GM18508 (cell line): ENCODE measurements at regions not wholly inside any gene's neighbourhood (a gene's known extent, or its start where the extent isn't known, plus 50 kb on each side); places are given as distances from the start of the nearest gene placed in this dataset.
"Not testable (repeated sequence)": the region's sequence is repeated elsewhere in the genome, so short reads cannot be mapped to it uniquely, and the experiment has no call there.

Source experiments
- ATAC-seq: cut with Tn5 transposase; IDR thresholded peaks from one replicate; pipeline ENCODE4 v1.9.1; 2021; ENCODE audit warnings: moderate number of reproducible peaks; ENCODE audit not compliant: insufficient read depth, unreplicated experiment

- ATAC-seq: no peak
Observed at GRCh38 chr22:17318817-17319216, 50.4 kb upstream of the CECR2 start.

- ATAC-seq: no peak
Observed at GRCh38 chr22:17315310-17315709, 54.0 kb upstream of the CECR2 start.

- no peak for ATAC-seq
Observed at GRCh38 chr22:17314487-17314886, 54.8 kb upstream of the CECR2 start.

- no peak for ATAC-seq
Observed at GRCh38 chr22:17313626-17314025, 55.6 kb upstream of the CECR2 start.

- ATAC-seq: no peak
Observed at GRCh38 chr22:17307566-17307965, 61.7 kb upstream of the CECR2 start.

- ATAC-seq: no peak
Observed at GRCh38 chr22:17305076-17305475, 64.2 kb upstream of the CECR2 start.

GRCh38 chr22:17303840-17304779 lies 65.2 kb upstream of the CECR2 start:
- ATAC-seq: peak; percentile 63

- ATAC-seq: no peak
Observed at GRCh38 chr22:17303441-17303839, 65.8 kb upstream of the CECR2 start.

GRCh38 chr22:17302616-17303015 lies 66.6 kb upstream of the CECR2 start:
- no peak for ATAC-seq

GRCh38 chr22:17300926-17301325 lies 68.3 kb upstream of the CECR2 start:
- no peak for ATAC-seq

GRCh38 chr22:17298805-17299502 lies 70.3 kb upstream of the CECR2 start:
- ATAC-seq: not testable (repeated sequence)

- no peak for ATAC-seq
Observed at GRCh38 chr22:17285656-17286055, 66.4 kb upstream of the ADA2 start.

GRCh38 chr22:17284888-17285287 lies 65.7 kb upstream of the ADA2 start:
- no peak for ATAC-seq

GRCh38 chr22:17284466-17284865 lies 65.2 kb upstream of the ADA2 start:
- no peak for ATAC-seq

GRCh38 chr22:17283865-17284264 lies 64.6 kb upstream of the ADA2 start:
- not testable (repeated sequence) for ATAC-seq

- ATAC-seq: no peak
Observed at GRCh38 chr22:17283423-17283822, 64.2 kb upstream of the ADA2 start.

- no peak for ATAC-seq
Observed at GRCh38 chr22:17281440-17281841, 62.2 kb upstream of the ADA2 start.

- ATAC-seq: no peak
Observed at GRCh38 chr22:17281026-17281425, 61.8 kb upstream of the ADA2 start.

GRCh38 chr22:17272511-17272991 lies 53.3 kb upstream of the ADA2 start:
- ATAC-seq: no peak

GRCh38 chr22:17271711-17272451 lies 52.6 kb upstream of the ADA2 start:
- no peak for ATAC-seq
